H1 (cell line): ENCODE measurements at regions not wholly inside any gene's neighbourhood (a gene's known extent, or its start where the extent isn't known, plus 50 kb on each side); places are given as distances from the start of the nearest gene placed in this dataset.

ENCODE experiments used
- CTCF ChIA-PET: fragments of 300-600 bp; sonication (Branson Sonifier 250); formaldehyde crosslinking; loops from one replicate; lab custom pipeline; 2021; ENCODE audit not compliant: partially characterized antibody; lab: Charles Lee
- POLR2A ChIA-PET: fragments of 300-600 bp; sonication (Branson Sonifier 250); formaldehyde crosslinking; loops from one replicate; lab custom pipeline; 2021; ENCODE audit warnings: inconsistent platforms; ENCODE audit not compliant: partially characterized antibody; lab: Charles Lee
- DNase-seq, 2 experiments: peaks; one replicate each; pipeline versions ENCODE4 v3.0.0 to v3.0.0-alpha.2; 2010 to 2022; ENCODE audit warnings: low spot score in 2 of 2, low read depth in 1 of 2, mixed read lengths in 1 of 2
- FAIRE-seq: peaks from 2 replicates; lab custom pipeline; 2011; peaks lifted over from hg19 to GRCh38; lab: Jason Lieb, UNC
- H2AFZ ChIP-seq: 2 replicates; pipeline ENCODE4 v1.8.1; 2012; ENCODE audit warnings: low read length, inconsistent platforms
- H2AK5ac ChIP-seq: 2 replicates; pipeline ENCODE4 v1.6.1; 2013; ENCODE audit warnings: low read depth, low read length
- H2BK120ac ChIP-seq: replicated peaks from 2 replicates; pipeline ENCODE3; 2013; ENCODE audit warnings: low read depth, low read length, inconsistent platforms
- H2BK12ac ChIP-seq: 2 replicates; pipeline ENCODE4 v1.6.1; 2013; ENCODE audit warnings: low read depth, low read length
- H2BK15ac ChIP-seq: 2 replicates; pipeline ENCODE4 v1.6.1; 2013; ENCODE audit warnings: low read length
- H2BK20ac ChIP-seq: 2 replicates; pipeline ENCODE4 v1.6.1; 2013; ENCODE audit warnings: low read length
- H2BK5ac ChIP-seq: 2 replicates; pipeline ENCODE4 v1.6.1; 2013; ENCODE audit warnings: low read depth, low read length
- H3K14ac ChIP-seq: 2 replicates; pipeline ENCODE4 v1.6.1; 2013; ENCODE audit warnings: inconsistent platforms; ENCODE audit not compliant: insufficient read length
- H3K18ac ChIP-seq: 2 replicates; pipeline ENCODE4 v1.6.1; 2013; ENCODE audit warnings: low read length; ENCODE audit errors: extremely low read depth
- H3K23ac ChIP-seq: 2 replicates; pipeline ENCODE4 v1.6.1; 2013; ENCODE audit warnings: inconsistent platforms; ENCODE audit not compliant: insufficient read length
- H3K23me2 ChIP-seq: 2 replicates; pipeline ENCODE4 v1.6.1; 2013; ENCODE audit warnings: low read depth, low read length
- H3K27ac ChIP-seq: 2 replicates; pipeline ENCODE4 v1.6.1; 2011; ENCODE audit warnings: low read depth, low read length, inconsistent platforms
- H3K27me3 ChIP-seq, 4 experiments: replicated peaks in 1 of 4; 1 replicate in 1 of 4; 2 replicates in 3 of 4; pipeline versions ENCODE4 v1.6.1 to v1.8.1; 2011 to 2013; ENCODE audit warnings: low read length in 3 of 4, mild to moderate bottlenecking in 3 of 4, inconsistent platforms in 2 of 4, mixed read lengths in 2 of 4, moderate library complexity in 1 of 4; ENCODE audit not compliant: control insufficient read depth in 3 of 4, insufficient read depth in 3 of 4; ENCODE audit errors: extremely low read depth in 1 of 4
- H3K36me3 ChIP-seq, 4 experiments: 2 replicates each; pipeline versions ENCODE4 v1.6.1 to v1.8.1; 2011 to 2013; ENCODE audit warnings: mild to moderate bottlenecking in 4 of 4, low read length in 3 of 4, moderate library complexity in 2 of 4, control low read depth in 1 of 4, inconsistent platforms in 1 of 4; ENCODE audit not compliant: insufficient read depth in 4 of 4, control insufficient read depth in 2 of 4
- H3K4ac ChIP-seq: replicated peaks from 2 replicates; pipeline ENCODE3; 2013; ENCODE audit warnings: low read length, low read depth, mixed read lengths, inconsistent platforms; ENCODE audit not compliant: insufficient read length
- H3K4me1 ChIP-seq, 4 experiments: replicated peaks in 1 of 4; 1 replicate in 1 of 4; 2 replicates in 3 of 4; pipeline versions ENCODE4 v1.6.1 to v1.8.1; 2011 to 2013; ENCODE audit warnings: low read length in 3 of 4, inconsistent platforms in 2 of 4, mixed read lengths in 1 of 4; ENCODE audit not compliant: insufficient read depth in 4 of 4, control insufficient read depth in 3 of 4
- H3K4me2 ChIP-seq, 2 experiments: 2 replicates each; pipeline versions ENCODE4 v1.6.1 to v1.8.1; 2011 to 2013; ENCODE audit warnings: low read depth in 2 of 2, low read length in 2 of 2, control low read depth in 1 of 2, inconsistent platforms in 1 of 2, mild to moderate bottlenecking in 1 of 2; ENCODE audit not compliant: insufficient read depth in 1 of 2
- H3K4me3 ChIP-seq, 4 experiments: fragments of 200-600, 300-600 bp in 1 of 4; sonication (generic), shearing (Covaris generic), sonication (Bioruptor Twin) in 1 of 4; 2 replicates each; pipeline versions ENCODE4 v1.5.1 to v1.8.1; 2011 to 2016; ENCODE audit warnings: low read length in 4 of 4, low read depth in 3 of 4, control low read depth in 2 of 4, inconsistent platforms in 2 of 4, mild to moderate bottlenecking in 2 of 4, mixed read lengths in 1 of 4, moderate library complexity in 1 of 4; ENCODE audit not compliant: insufficient read depth in 2 of 4; ENCODE audit errors: extremely low read depth in 1 of 4
- H3K56ac ChIP-seq: replicated peaks from 2 replicates; pipeline ENCODE3; 2013; ENCODE audit warnings: low read depth, mild to moderate bottlenecking, mixed read lengths, low read length, inconsistent platforms; ENCODE audit not compliant: insufficient read length
- H3K79me1 ChIP-seq: 2 replicates; pipeline ENCODE4 v1.6.1; 2013; ENCODE audit warnings: low read depth, low read length, control low read depth
- H3K79me2 ChIP-seq, 2 experiments: 2 replicates each; pipeline versions ENCODE4 v1.6.1 to v1.8.1; 2012 to 2013; ENCODE audit warnings: low read length in 2 of 2, mild to moderate bottlenecking in 2 of 2, inconsistent platforms in 1 of 2; ENCODE audit not compliant: insufficient read depth in 2 of 2, control insufficient read depth in 1 of 2
- H3K9ac ChIP-seq, 4 experiments: replicated peaks in 1 of 4; 1 replicate in 1 of 4; 2 replicates in 3 of 4; pipeline versions ENCODE4 v1.6.1 to v1.8.1; 2011 to 2013; ENCODE audit warnings: low read depth in 3 of 4, low read length in 3 of 4, control low read depth in 2 of 4, mild to moderate bottlenecking in 2 of 4, moderate library complexity in 2 of 4, inconsistent platforms in 1 of 4; ENCODE audit errors: extremely low read depth in 1 of 4
- H3K9me3 ChIP-seq, 2 experiments: 2 replicates each; pipeline versions ENCODE4 v1.6.1 to v1.8.1; 2012 to 2013; ENCODE audit warnings: mild to moderate bottlenecking in 2 of 2, moderate library complexity in 2 of 2, control low read depth in 1 of 2, inconsistent platforms in 1 of 2, low read depth in 1 of 2, low read length in 1 of 2, mixed read lengths in 1 of 2; ENCODE audit not compliant: insufficient read depth in 2 of 2
- H4K20me1 ChIP-seq, 2 experiments: replicated peaks in 1 of 2; 2 replicates each; pipeline versions ENCODE3 to v1.8.1; 2011 to 2013; ENCODE audit warnings: inconsistent platforms in 2 of 2, low read length in 2 of 2, mild to moderate bottlenecking in 1 of 2; ENCODE audit not compliant: insufficient read depth in 2 of 2, control insufficient read depth in 1 of 2
- H4K5ac ChIP-seq: 2 replicates; pipeline ENCODE4 v1.6.1; 2013; ENCODE audit warnings: low read length, low read depth, mixed read lengths, inconsistent platforms; ENCODE audit not compliant: insufficient read length
- H4K8ac ChIP-seq: 2 replicates; pipeline ENCODE4 v1.8.0; 2013; ENCODE audit warnings: mild to moderate bottlenecking, moderate library complexity, low read length, inconsistent platforms; ENCODE audit not compliant: insufficient read depth; ENCODE audit errors: extremely low read depth
- H4K91ac ChIP-seq: replicated peaks from 2 replicates; pipeline ENCODE3; 2013; ENCODE audit warnings: low read length, mixed read lengths, inconsistent platforms; ENCODE audit not compliant: insufficient read length
- ASH2L ChIP-seq: fragments of 200-600, 300-600 bp; sonication (generic); IDR thresholded peaks from one replicate; pipeline ENCODE4 v1.7.1; 2017; ENCODE audit warnings: low read length
- EP300 ChIP-seq, 2 experiments: IDR thresholded peaks; 1 replicate in 1 of 2; 2 replicates in 1 of 2; pipeline ENCODE4 v1.6.1; 2011 to 2012; ENCODE audit warnings: low read depth in 2 of 2, low read length in 2 of 2, mild to moderate bottlenecking in 2 of 2, borderline replicate concordance in 1 of 2, inconsistent platforms in 1 of 2, moderate library complexity in 1 of 2
- MAFK ChIP-seq: IDR thresholded peaks from 2 replicates; pipeline ENCODE4 v1.6.1; 2012; ENCODE audit warnings: low read depth, mild to moderate bottlenecking, improper control_type of control experiment, low read length
- SIRT6 ChIP-seq: IDR thresholded peaks from one replicate; pipeline ENCODE4 v1.7.1; 2012; ENCODE audit warnings: low read length, inconsistent platforms
- YY1 ChIP-seq: IDR thresholded peaks from 2 replicates; pipeline ENCODE4 v1.6.1; 2011; ENCODE audit warnings: low read depth, mild to moderate bottlenecking, low read length
- WGBS, 2 experiments: shearing (Covaris generic) in 1 of 2; methylation state at CpG; one replicate each; pipeline versions ENCODE4 v1.1.6 to v1.1.7; 2013 to 2015; ENCODE audit warnings: low lambda C conversion rate in 2 of 2, mixed read lengths in 2 of 2, inconsistent platforms in 1 of 2, low coverage in 1 of 2, missing lambda C conversion rate in 1 of 2; ENCODE audit not compliant: insufficient replicate concordance in 2 of 2, insufficient coverage in 1 of 2, insufficient read length in 1 of 2; ENCODE audit errors: extremely low coverage in 1 of 2, missing lambda C conversion rate in 1 of 2; 5-methylcytosine and 5-hydroxymethylcytosine counted together

DNA sequence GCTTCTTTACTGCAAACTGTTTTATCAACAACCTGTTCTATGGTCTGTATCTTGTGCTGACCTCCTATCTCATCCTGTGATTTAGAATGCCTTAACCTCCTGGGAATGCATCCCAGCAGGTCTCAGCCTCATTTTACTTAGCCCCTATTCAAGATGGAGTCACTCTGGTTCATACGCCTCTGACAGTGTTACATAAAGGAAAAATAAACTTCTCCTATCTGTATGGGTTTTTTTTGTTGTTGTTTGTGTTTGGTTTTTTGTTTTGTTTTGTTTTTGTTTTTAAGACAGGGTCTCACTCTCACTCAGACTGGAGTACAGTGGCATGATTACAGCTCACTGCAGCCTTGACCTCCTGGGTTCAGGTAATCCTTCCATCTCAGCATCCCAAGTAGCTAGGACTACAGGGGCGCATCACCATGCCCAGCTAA lies 62.1 kb downstream of the RESF1 start:
- Histone ChIP-seq H3K4me2 (no peak overlapping the region), H3K4ac (no peak overlapping the region), H4K8ac (peak overlapping the region; percentile 36; the same call in 1 of the 2 replicates), H3K56ac (no peak overlapping the region), H3K79me1 (no peaks in the 10 kb centered on the region), H4K91ac (peak overlapping the region; percentile 78), H3K23me2 (no peaks in the 10 kb centered on the region), H2BK120ac (peak overlapping the region; percentile 68), H3K9ac (no peak overlapping the region), H3K18ac (peak overlapping the region; percentile 44; the same call in 1 of the 2 replicates), H3K27ac (no peak overlapping the region), H2BK5ac (peak overlapping the region; percentile 76; the same call in 1 of the 2 replicates), H3K4me3 (no peak overlapping the region), H3K9me3 (peaks cover 0 to 5% of the 10 kb centered on the region in 2 experiments; a peak in 1 of 4 replicates), H2BK20ac (peak overlapping the region; percentile 95), H3K4me1 (peaks cover 0 to 19% (median 8%) of the 10 kb centered on the region in 4 experiments; a peak in 4 of 7 replicates), H2AFZ (no peak overlapping the region), H2AK5ac (peak overlapping the region; percentile 92; the same call in 1 of the 2 replicates), H3K23ac (no peak overlapping the region), H3K79me2 (no peaks in the 10 kb centered on the region), H2BK15ac (peak overlapping the region; percentile 94; the same call in 1 of the 2 replicates), H3K36me3 (no peaks in the 10 kb centered on the region), H3K14ac (no peak overlapping the region), H4K20me1 (no peaks in the 10 kb centered on the region), H3K27me3 (no peaks in the 10 kb centered on the region), H2BK12ac (peak overlapping the region; percentile 68; the same call in 1 of the 2 replicates), H4K5ac (no peak overlapping the region)
- no peak for DNase-seq
- 91% methylated on average over 2 of the region's 2 CpGs; no CpG with 5 or more reads in 1 of the 2 experiments for WGBS, 2 experiments
- TF ChIP-seq ASH2L (no peak), EP300 (IDR thresholded peaks at IDR 0.05; ENCODE audit: borderline replicate concordance in 1 of 2, low read depth in 2 of 2, low read length in 2 of 2) (no peak), MAFK (no peak), YY1 (no peak), SIRT6 (no peak)
- ChIA-PET POLR2A (interaction anchor here (1.3 kb wide), 1 partner anchor 20 kb away, joined by 3 read pairs; no protein-coding TSS in a partner anchor), CTCF (interaction anchor here (0.6 to 1.2 kb wide), 3 partner anchors 13 to 384 kb away, joined by 3 to 6 read pairs (median 3); no protein-coding TSS in a partner anchor)
- FAIRE-seq, result no peak
